RWPE1 (cell line): ENCODE measurements at regions not wholly inside any gene's neighbourhood (a gene's known extent, or its start where the extent isn't known, plus 50 kb on each side); places are given as distances from the start of the nearest gene placed in this dataset.

ENCODE experiments used
- CTCF ChIA-PET: fragments of 350-600 bp; sonication (Branson Sonifier 250); formaldehyde crosslinking; extraction: SDS; loops from one replicate; lab custom pipeline; 2021; lab: Yijun Ruan, JAX
- POLR2A ChIA-PET: fragments of 400-600 bp; formaldehyde crosslinking; extraction: SDS; loops from one replicate; lab custom pipeline; 2020; ENCODE audit warnings: antibody characterized with exemption; ENCODE audit not compliant: low non-redundant PET; lab: Yijun Ruan, JAX
- DNase-seq: peaks from one replicate; pipeline ENCODE4 v3.0.0; 2012; ENCODE audit warnings: low spot score
- H3K27ac ChIP-seq: fragments of 450-650 bp; 2 replicates; pipeline ENCODE4 v1.5.1; 2017
- CTCF ChIP-seq: fragments of 450-650 bp; conservative IDR thresholded peaks from 2 replicates; pipeline ENCODE4 v1.5.1; 2017; ENCODE audit warnings: low read depth, mild to moderate bottlenecking

DNA sequence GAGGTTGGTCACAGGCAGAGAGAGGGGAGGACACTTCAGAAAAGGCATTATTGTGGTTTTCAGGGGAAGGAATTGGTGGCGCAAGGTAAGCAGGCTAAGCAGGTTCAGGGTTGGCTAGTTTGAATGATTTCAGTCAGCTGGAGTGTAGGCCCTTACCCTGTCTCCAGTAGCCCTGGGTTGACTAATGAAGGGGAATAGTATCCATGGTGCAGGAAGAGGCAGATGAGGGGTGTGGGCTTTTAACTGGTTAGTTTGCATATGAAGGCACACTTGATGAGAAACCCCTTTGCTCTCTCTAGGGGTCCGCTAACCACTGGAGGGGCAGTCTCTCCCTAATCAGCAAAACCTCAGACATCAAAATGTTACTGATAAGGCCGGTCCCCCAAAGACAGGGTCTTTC lies 249.7 kb downstream of the AASDHPPT start:
- no peak overlapping the region for H3K27ac ChIP-seq
- DNase-seq, result no peak
- POLR2A ChIA-PET, result no interaction called here
- TF ChIP-seq CTCF, result no peak
- CTCF ChIA-PET, result no interaction called here

GRCh38 chr11:106327637-106328036 lies 250.2 kb downstream of the AASDHPPT start:
- DNase-seq, result no peak
- no peak for TF ChIP-seq CTCF
- no peak overlapping the region for H3K27ac ChIP-seq
- ChIA-PET POLR2A (no interaction called here), CTCF (no interaction called here)

DNA sequence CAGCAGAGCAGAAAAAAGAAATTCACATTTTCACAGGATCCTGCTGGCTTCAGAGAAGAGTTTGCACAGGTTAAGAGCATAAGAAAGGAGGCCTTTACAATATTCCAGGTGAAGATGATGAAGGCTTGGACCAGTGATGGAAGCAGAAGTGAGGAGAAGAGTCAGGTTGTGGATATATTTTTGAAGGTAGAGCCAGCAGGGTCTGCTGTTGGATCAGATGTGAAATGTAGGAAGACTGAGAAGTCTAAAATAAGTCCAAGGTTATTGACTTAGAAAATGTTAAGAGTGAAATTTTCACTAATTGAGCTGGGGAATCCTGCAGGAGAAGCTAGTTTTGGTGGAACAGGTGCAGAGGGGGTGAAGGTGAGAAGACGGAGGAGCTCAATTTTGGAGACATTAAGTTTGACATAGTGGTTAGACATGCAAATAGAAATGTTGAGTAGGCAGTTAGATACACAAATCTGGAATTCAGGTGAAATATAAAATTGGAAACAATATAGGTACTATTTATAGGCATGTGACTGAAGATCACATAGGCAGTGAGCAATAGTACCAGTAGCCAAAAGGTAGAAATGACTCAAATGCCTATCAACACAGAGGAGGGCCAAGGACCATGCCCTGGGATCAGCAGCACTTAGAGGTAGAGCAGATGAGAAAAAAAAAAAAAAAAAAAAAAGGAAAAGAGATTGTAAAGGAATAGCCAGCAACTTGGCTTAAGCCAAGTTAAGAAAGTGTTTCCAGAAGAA lies 252.0 kb downstream of the AASDHPPT start:
- ChIA-PET CTCF (interaction anchor here (0.6 kb wide), 2 partner anchors 10 to 182 kb away, joined by 3 read pairs; no protein-coding TSS in a partner anchor), POLR2A (no interaction called here)
- no peak for TF ChIP-seq CTCF
- no peak for DNase-seq
- H3K27ac ChIP-seq, result no peak overlapping the region

DNA sequence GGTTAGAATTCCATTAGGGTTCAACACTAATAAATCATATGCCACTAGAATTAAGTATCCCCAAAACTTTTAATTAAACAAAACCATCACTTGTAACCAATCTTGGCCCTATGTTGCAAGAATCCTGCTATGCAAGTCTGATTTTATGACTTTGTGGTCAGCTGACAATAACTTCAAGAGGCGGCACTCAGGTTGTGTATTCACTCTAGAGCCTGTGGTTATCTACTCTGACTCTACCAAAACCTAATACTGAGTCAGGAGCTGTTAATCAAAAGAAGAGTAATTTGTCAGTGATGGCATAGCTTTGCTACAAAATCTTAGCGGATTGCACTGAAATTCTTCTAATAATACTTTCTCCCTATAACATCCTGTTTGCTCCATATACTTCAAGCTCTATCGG lies 253.7 kb downstream of the AASDHPPT start:
- CTCF ChIA-PET, result interaction anchor here (0.7 kb wide), 1 partner anchor 24 kb away, joined by 5 read pairs; no protein-coding TSS in a partner anchor
- TF ChIP-seq CTCF, result no peak
- no peak overlapping the region for H3K27ac ChIP-seq
- POLR2A ChIA-PET, result no interaction called here
- DNase-seq, result no peak

GRCh38 chr11:106333678-106334077 lies 256.2 kb downstream of the AASDHPPT start:
- no peak for DNase-seq
- POLR2A ChIA-PET, result no interaction called here
- CTCF ChIA-PET, result no interaction called here
- no peak overlapping the region for H3K27ac ChIP-seq
- no peak for TF ChIP-seq CTCF

GRCh38 chr11:106344394-106344793 lies 266.9 kb downstream of the AASDHPPT start:
- no peak overlapping the region for H3K27ac ChIP-seq
- DNase-seq, result no peak
- no peak for TF ChIP-seq CTCF
- ChIA-PET CTCF (no interaction called here), POLR2A (no interaction called here)
